ENCODE measurements at regions not wholly inside any gene's neighbourhood (a gene's known extent, or its start where the extent isn't known, plus 50 kb on each side); places are given as distances from the start of the nearest gene placed in this dataset.

DNA sequence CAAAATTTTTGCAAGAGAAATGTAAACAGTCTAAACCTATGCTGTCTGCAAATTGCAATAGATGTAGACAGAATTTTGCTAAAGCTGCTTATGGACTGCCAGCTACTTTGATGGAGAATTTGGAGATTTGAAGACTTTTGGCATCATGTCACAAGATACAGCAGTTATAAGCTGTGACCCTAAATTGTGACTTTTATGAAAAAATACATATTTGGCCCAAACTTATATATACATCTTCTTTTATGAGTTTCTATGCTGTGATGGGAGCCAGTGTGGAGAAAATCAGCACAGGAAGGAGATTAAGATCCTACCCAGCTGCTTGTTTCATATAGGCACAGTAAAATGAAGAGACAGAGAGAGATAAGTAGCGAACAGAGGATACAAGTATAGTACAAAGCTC, 1595.4 kb downstream of the PLA2G4A start:
- TF ChIP-seq, protein P1, sequence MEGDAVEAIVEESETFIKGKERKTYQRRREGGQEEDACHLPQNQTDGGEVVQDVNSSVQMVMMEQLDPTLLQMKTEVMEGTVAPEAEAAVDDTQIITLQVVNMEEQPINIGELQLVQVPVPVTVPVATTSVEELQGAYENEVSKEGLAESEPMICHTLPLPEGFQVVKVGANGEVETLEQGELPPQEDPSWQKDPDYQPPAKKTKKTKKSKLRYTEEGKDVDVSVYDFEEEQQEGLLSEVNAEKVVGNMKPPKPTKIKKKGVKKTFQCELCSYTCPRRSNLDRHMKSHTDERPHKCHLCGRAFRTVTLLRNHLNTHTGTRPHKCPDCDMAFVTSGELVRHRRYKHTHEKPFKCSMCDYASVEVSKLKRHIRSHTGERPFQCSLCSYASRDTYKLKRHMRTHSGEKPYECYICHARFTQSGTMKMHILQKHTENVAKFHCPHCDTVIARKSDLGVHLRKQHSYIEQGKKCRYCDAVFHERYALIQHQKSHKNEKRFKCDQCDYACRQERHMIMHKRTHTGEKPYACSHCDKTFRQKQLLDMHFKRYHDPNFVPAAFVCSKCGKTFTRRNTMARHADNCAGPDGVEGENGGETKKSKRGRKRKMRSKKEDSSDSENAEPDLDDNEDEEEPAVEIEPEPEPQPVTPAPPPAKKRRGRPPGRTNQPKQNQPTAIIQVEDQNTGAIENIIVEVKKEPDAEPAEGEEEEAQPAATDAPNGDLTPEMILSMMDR (IDR thresholded peaks at IDR 0.05), result no peak
- no peak for TF ChIP-seq ZFX (IDR thresholded peaks at IDR 0.05; ENCODE audit: borderline replicate concordance)

Measured in 22Rv1 (cell line).